ENCODE measurements at regions not wholly inside any gene's neighbourhood (a gene's known extent, or its start where the extent isn't known, plus 50 kb on each side); places are given as distances from the start of the nearest gene placed in this dataset.

GRCh38 chr3:187571701-187572100 lies 98.5 kb downstream of the SST start:
- TF ChIP-seq ZNF274 (IDR thresholded peaks at IDR 0.05; ENCODE audit: low read depth, low read length) (no peak), YY1 (IDR thresholded peaks at IDR 0.05; ENCODE audit: insufficient read depth, insufficient read length) (no peak), SUZ12 (IDR thresholded peaks at IDR 0.05; ENCODE audit: extremely low read depth, insufficient read depth, insufficient read length) (no peak)

All from NT2/D1 (cell line).